Stimulated activated CD8-positive, alpha-beta memory T cell treated with anti-CD3 and anti-CD28 coated beads, Interleukin-4, amount 100 ng/mL, for 48 hours (primary cell): ENCODE measurements at regions not wholly inside any gene's neighbourhood (a gene's known extent, or its start where the extent isn't known, plus 50 kb on each side); places are given as distances from the start of the nearest gene placed in this dataset.

Experiments
- DNase-seq: peaks from one replicate; pipeline ENCODE4 v3.0.0-alpha.2; 2020

GRCh38 chr18:1891641-1892040 lies 679.7 kb downstream of the METTL4 start:
- no peak for DNase-seq

GRCh38 chr18:1892191-1892590 lies 679.1 kb downstream of the METTL4 start:
- no peak for DNase-seq

DNA sequence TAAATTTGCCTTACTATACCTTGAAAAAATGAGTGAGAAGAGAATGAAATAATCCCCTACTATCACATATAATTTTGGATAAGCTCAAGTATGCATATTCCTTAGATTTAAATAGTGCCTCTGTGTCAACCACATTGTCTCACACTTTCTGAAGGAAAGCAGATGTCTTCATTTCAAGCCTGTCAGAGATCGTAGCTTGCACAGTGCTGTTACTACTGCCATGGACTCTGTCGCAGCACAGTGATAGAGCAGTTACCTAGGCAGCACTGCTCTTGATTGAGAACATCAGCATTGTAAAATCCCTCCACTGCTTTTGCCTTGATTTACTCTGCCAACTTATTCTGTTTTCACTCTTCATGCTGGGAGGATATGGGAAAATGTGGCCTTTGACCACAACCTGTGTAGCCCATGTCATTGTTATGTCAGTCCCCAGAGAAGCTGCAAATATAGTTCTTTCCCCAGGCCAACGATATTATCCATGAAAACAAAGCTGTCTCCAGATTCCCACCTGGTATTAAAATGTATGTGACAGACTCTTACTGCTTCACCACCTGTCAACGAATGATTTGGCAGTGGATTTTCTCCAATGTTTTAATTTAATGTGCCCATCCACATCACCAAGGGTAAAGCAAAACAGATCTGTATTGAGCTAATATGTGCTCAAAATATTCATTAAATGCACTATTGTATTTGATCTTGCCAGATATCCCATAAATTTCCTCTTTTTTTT lies 675.7 kb downstream of the METTL4 start:
- no peak for DNase-seq

DNA sequence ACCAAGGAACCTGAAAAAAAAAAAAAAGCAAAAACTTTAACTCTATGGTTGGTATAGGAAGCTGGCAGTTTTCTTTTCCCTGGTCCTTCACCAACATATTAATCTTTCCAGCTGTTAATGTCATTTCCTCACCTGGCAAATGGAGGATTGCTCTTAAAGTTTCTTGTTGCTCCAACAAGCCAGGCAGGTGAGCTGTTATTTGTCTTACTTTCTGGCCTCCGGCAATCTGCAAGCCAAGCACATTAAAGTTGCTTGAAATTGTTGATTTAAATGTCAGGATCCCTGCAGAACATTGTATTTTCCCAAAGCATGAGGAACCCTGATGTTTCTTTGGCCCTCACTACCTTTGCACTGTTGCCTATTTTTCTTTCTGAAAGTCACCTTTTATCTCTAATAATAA lies 664.9 kb downstream of the METTL4 start:
- DNase-seq: no peak

- no peak for DNase-seq
Observed at GRCh38 chr18:1907470-1908206, 663.7 kb downstream of the METTL4 start.

GRCh38 chr18:1914489-1914888 lies 656.8 kb downstream of the METTL4 start:
- no peak for DNase-seq

GRCh38 chr18:1916869-1917523 lies 654.3 kb downstream of the METTL4 start:
- DNase-seq: no peak

DNA sequence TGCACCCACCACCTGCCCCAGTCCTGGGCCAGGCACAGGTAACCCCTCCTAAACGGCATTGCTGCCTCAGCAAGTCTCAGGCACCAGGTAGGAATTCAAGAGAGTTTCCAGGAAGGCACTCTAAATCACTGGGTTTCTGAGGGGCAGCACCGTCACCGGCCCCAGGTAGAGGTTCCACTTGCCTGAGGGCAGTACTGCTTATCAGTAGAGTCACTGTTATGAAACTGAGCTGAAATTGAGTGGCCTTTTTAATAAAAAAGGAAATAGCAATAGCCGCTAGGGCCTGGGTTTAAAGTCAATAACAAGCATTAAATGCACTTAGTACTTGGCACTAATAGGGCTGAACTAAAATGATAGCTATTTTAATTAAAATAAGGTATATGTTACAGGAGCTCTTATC lies 653.7 kb downstream of the METTL4 start:
- no peak for DNase-seq

DNA sequence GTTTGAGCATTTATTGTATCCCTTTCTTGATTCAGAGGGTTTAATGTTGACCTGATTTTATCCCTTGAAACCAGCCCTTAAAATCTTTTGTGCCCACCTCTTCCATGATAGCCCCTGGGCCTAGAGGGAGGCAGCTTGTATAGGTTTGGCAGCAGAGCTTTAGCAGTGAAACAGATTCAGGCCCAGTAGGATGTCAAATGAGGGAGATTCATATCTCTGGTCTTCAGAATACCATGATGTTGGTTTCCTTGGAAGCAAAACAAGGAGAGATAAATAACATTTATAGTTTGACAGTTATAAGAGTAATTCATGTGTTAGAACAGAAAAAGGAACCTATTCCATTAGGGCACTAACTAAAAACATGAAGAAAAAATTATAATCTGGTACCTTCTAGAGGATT lies 649.2 kb downstream of the METTL4 start:
- DNase-seq: no peak

DNA sequence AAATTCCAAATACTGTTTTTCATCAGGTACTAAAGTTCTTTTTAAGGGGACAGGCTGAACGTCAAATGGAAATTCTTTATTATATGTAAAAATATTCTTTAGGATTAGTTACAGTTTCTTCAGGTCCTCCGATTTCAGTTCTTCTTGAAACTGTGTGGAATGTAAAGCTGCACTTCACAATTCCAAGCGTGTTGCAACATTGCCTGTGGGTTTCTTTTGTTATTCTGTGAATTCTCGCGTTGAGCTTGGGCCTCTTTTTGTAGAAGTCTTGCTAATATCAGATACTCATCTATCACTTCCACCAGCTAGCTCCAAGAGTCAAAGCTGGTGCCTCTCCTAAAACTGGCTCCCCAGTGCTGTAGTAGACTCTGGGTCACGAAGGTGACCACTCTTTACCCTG lies 642.6 kb downstream of the METTL4 start:
- DNase-seq: no peak

GRCh38 chr18:1929720-1930119 lies 641.6 kb downstream of the METTL4 start:
- no peak for DNase-seq

DNA sequence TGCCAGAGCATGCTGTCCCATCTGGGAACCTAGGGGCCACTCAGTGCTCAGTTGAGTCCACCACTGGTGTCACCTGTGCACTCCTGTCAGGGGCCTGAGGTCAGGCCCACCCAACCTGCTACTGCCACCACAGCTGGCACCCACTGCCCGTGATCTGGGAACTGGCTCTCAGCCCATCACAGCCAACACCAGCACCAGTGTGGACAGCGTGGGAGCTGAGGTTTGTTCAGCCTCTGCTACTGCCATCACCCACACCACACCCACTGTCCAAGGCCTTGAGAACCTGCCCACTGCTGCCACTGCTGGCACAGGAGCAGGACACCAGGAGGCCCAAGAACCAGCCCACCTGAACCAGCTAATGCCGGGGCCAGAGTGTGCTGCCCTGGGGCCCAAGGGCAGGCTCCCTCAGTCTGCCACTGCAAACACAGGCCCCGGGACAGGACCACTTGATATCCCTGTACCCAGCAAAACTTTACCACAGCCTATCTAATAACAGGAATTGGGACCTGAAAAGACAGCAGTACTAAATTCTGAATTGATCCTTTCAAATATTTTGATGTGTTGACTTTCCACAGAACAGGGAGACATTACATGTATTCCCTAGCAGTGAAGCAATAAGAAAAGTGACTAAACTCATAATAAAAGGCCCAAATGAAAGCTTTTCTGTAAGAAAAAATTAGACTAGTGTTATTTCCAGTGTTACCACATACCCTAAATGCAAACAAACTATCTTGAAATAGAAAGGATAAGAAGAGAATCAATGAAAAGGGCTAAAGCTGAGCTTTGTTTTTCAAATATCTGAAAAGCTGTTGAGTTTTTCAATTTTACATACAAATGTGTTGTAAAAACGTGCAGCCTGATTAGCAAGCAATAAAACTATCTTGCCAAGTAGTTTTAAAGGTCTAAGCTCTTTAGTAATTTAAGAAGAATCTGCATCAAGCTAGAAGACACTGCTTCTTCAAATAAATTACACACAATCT lies 640.7 kb downstream of the METTL4 start:
- DNase-seq: no peak

- DNase-seq: no peak
Observed at GRCh38 chr18:1952486-1952885, 618.8 kb downstream of the METTL4 start.

GRCh38 chr18:1954583-1955312 lies 616.6 kb downstream of the METTL4 start:
- no peak for DNase-seq

GRCh38 chr18:1958798-1959197 lies 612.5 kb downstream of the METTL4 start:
- no peak for DNase-seq

GRCh38 chr18:1965016-1965415 lies 606.3 kb downstream of the METTL4 start:
- DNase-seq: no peak

DNA sequence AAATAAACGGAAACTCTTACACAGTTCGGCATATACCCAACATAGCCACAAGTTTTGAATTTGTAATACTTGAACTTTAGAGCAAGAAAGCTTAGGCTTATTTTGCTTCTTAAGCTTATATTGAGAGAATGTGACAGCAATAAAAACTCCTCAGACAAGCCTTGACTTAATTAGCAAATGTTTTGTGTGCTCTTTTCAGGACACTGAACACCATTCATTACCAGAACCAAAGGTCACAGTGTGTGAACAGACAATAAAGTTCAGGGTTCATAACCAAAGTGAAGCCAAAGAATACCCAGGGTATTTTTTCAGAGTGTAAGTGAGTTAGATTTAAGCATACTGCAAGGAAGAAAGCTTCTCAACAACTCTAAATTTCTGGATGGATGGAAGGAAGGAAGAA lies 605.8 kb downstream of the METTL4 start:
- DNase-seq: no peak

- no peak for DNase-seq
Observed at GRCh38 chr18:1968801-1969498, 602.4 kb downstream of the METTL4 start.

DNA sequence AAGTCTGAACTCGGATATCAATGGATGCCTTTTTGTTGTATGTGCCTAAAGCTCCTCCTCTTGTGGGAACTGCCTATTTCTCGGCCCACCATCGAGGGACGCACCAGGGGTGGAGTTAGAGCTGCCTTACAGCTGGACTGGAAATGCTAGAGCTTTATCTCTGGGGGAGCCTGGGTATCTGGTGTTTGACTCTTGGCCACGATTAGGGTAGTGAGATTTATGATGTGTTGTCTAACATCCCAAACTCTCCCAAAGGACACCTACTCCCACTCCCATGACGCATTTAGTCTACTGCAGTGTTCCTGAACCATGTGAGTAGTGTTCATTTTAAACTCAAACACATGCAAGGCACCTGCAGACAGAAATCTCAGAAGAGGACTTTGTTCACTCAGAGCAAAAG lies 594.8 kb downstream of the METTL4 start:
- DNase-seq: no peak

GRCh38 chr18:1982056-1982455 lies 589.2 kb downstream of the METTL4 start:
- DNase-seq: no peak

DNA sequence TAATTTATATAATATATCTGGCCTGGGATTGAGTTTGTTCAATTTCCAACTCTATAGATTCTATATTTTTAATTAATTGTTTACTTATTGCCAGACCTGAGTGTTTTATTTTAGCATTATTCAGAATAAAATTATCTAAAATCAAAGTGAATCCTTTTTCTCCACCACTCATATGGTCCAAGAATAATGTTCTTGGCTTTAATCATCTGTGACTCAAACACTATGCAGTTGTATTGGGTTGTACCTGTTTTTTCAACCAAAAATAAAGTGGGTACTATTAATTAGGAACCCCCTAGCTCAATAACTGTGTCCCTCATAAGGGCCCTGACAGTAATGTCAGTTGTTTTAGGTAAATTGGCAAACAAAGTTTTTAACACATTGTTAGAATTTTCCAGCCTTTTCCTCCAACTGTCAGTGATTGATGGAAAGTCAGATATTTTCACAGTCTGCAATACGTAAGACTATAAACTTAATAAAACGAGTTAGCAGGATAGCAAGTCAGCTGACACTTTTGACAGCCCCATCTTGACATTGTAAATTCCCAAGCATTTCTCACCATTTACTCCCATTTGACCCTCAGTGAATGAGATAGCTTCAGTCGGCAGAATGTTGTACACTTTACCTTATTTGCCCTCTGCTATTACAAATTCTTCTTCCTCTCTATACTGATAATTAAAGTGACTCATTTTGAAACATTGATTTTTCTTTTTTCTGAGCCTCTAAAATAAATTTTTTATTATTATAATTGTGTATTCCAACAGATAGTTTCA lies 587.4 kb downstream of the METTL4 start:
- DNase-seq: no peak
